GM12892 (cell line): ENCODE measurements at regions not wholly inside any gene's neighbourhood (a gene's known extent, or its start where the extent isn't known, plus 50 kb on each side); places are given as distances from the start of the nearest gene placed in this dataset.
"Not testable (repeated sequence)": the region's sequence is repeated elsewhere in the genome, so short reads cannot be mapped to it uniquely, and the experiment has no call there.

Source experiments
- DNase-seq: peaks from one replicate; pipeline ENCODE4 v3.0.0; 2011; ENCODE audit not compliant: insufficient read length
- FAIRE-seq: peaks from 2 replicates; lab custom pipeline; 2011; peaks lifted over from hg19 to GRCh38; lab: Jason Lieb, UNC
- POLR2A ChIP-seq: IDR thresholded peaks from 2 replicates; pipeline ENCODE4 v1.6.1; 2011; ENCODE audit warnings: low read depth, low read length, control low read depth
- POLR2AphosphoS5 ChIP-seq: IDR thresholded peaks from 2 replicates; pipeline ENCODE4 v1.6.1; 2011; ENCODE audit warnings: low read depth, low read length, control low read depth
- TAF1 ChIP-seq: IDR thresholded peaks from 2 replicates; pipeline ENCODE4 v1.6.1; 2011; ENCODE audit warnings: low read depth, mild to moderate bottlenecking, control low read depth, low read length, borderline replicate concordance

DNA sequence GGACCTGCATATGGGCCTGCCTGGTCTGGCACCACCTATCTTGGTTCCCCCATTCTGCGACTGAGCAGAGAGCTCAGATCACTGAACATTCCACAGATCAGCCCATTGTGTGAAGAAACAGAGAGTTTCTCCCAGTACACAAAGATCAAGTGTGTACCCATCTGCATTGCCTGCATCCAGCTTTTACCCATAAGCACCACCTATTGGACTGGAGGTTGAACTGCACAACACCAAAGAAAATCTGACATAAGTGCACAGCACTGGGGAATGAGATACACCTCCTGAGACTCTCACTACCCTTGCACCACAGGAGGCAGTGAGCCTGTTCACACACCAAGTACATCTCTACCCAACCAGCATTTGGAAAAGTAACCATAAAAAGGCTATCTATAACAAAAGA is 362.6 kb upstream of the CLEC14A start:
- TF ChIP-seq POLR2A (no peak), TAF1 (no peak), POLR2AphosphoS5 (no peak)
- no peak for FAIRE-seq
- no peak for DNase-seq

DNA sequence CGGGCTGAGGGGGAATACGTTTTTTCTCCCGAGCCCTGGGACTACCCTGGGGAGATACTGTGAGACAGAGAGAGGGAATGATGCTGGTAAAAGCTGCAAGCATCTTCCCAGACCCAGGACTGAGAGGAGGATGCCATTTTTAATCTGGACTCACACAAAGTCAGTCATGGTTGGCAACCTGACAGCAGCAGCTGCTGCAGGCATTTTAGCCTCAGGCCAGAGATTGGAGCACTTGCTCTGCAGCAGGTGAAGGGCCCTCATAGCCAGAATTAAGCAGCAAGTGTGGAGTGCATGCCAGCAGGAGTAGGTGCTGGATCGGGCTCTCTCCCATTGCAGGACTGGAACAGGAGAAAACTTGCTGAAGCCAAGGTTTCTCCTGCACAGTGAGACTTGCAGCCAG is 361.1 kb upstream of the CLEC14A start:
- DNase-seq (no peak), FAIRE-seq (no peak)
- TF ChIP-seq POLR2AphosphoS5 (no peak), POLR2A (no peak), TAF1 (no peak)

DNA sequence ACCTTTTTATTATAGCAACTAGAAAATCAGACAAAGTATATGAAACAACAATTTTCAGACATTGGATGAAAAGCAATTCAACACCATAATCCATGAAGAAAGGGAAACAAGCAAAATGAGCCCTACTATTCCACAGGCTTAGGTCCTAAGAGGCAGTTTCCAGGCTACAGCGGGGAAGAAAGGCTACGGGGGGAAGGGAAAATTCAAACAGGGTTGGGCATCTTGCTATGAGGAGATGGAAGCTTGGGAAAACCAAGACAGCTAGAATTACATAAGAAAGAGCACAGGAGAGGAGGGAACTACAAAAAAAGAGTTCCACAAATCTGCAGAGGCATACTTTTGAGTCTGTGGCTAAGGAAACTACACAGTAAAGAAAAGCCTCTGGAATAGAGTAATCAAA is 356.0 kb upstream of the CLEC14A start:
- no peak for DNase-seq
- no peak for FAIRE-seq
- TF ChIP-seq POLR2A: no peak
- no peak for TF ChIP-seq POLR2AphosphoS5
- no peak for TF ChIP-seq TAF1

DNA sequence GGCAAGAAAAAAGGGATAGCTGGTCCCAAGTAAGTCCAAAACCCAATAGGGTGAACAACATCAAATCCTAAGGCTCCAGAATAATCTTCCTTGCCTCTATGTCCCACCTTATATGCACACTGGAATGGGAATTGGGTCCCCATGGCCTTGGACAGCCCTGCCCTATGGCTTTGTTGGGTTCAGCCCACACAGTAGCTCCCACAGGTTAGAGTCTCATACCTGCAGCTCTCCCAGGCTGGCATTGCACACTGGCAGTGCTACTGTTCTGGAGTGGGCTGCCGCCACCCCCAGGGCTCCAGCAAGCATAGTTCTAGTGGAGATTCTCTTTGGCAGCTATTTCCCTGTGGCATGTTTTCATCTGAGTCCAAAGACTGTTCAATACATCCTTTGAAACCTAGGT is 352.4 kb upstream of the CLEC14A start:
- TF ChIP-seq POLR2A: no peak
- no peak for TF ChIP-seq TAF1
- TF ChIP-seq POLR2AphosphoS5: no peak
- DNase-seq (no peak), FAIRE-seq (no peak)

DNA sequence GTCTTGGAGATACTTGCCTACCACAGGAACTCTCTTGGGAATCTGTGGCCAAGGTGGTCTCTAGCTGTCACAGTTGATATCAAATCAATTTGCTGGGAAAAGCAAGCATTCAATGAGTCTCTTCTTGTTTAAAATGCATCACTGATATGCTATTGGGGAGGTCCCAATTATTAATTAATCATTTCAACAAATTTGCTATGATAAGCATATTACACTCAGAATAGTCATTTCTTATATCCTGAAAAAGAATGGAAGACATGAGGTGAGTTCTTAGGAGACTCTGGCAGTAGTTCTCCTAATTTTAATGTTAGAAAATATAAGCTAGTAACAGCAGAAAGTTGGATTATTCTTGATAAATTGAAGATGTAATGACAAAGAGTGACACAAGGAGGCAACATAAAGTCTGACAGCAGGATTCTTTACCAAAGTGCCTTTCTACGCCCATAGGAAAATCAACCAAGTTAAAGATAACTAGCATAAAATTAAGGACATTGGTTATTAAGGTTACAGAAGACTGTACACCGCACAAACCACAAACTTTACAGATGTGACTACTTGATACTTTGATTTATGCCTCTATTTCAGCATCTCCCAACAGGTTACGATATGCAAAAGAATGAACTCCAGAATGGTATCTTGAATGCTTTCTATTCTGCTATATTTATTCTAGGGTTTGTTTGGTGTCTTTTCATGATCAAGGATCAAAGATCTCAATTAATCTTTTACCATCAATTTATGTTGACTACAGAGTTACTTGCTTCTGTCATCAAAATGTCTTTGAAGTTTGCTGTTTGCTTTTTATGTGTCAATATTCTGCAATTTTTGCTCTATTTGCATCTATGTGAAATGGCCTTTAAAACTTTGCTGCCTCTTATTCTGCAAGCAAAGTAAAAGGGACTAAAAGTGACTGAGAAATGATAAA is 349.6 kb upstream of the CLEC14A start:
- no peak for FAIRE-seq
- TF ChIP-seq POLR2A (no peak), TAF1 (no peak), POLR2AphosphoS5 (no peak)
- DNase-seq: no peak

DNA sequence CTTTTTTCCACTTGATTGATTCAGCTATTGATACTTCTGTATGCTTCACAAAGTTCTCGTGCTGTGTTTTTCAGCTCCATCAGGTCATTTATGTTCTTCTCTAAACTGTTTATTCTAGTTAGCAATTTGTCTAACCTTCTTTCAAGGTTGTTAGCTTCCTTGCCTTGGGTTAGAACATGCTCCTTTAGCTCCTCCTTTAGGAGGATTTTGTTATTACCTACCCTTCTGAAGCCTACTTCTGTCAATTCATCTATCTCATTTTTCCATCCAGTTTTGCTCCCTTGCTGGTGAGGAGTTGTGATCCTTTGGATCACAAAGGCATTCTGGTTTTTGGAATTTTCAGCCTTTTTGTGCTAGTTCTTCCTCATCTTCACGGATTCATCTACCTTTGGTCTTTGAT is 344.7 kb upstream of the CLEC14A start:
- not testable (repeated sequence) for DNase-seq, FAIRE-seq

DNA sequence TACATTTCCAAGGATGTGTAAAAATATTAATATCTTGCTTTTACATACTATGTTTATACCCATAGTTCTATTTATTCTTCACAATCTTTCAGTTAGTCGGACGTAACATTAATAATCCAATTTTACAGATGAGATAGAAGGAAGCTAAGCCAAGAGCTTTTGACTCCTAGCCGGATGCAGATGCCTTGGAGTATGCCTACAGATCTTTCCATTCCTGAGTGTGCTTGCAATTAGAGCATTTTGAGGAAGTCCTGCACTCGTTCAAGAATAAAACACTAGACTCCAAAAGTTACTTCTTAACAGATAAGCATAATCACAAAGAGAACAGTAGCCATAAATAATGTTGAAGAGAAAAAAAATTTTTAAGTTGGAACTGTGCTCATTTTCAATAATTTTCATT is 337.6 kb upstream of the CLEC14A start:
- FAIRE-seq: no peak
- TF ChIP-seq POLR2A (no peak), POLR2AphosphoS5 (no peak), TAF1 (no peak)
- no peak for DNase-seq

DNA sequence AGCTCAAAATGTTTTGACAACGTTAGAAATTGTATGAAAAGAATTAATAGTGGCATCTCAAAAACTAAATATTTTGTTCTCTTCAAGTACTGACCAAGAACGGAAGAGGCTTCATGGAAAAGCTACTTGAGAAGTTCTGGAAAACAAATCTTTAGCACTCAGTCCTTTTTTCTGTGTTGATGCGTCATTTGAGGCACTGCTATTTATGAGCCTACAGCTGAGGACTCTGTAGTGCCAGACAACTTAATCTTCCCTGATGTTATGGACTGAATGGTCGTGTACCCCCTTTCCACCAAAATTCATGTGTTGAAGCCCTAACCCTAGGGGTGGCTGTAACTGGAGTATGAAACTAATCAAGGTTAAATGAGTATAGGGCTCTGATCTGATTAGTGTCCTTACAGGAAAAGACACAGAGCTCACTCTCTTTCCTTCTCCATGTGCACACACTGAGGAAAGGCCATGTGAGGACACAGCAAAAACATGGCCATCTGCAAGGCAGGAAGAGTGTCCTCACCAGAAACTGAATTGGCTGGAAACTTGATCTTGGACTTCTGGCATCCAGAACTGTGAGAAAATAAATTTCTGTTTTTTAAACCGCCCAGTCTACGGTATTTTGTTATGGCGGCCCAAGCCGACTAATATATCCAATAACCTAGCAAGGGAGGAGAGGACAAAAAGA is 337.0 kb upstream of the CLEC14A start:
- TF ChIP-seq POLR2AphosphoS5 (no peak), POLR2A (no peak), TAF1 (no peak)
- DNase-seq (no peak), FAIRE-seq (no peak)

DNA sequence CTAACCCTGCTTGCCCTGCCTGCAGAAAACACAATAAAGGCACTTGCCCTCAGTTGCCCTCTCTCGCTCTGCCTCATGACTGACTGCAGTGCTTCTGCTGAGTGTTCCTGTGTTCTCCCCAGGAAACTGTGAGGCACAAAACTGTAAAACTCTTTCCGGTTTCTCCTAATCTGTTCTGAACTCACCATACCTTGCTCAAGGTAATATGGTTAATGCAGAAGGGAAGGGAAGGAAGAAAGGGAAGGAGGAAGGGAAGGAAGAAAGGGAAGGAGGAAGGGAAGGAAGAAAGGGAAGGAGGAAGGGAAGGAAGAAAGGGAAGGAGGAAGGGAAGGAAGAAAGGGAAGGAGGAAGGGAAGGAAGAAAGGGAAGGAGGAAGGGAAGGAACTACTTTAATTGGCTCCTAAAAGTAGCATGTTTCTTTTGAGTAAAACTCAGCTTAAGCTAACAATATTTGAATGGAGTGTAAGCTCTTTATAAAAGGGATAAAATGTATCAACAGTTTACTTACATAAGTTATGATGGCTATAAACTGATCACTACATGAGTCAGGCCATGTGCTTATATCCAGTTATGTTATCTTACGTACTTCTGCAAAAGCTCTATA is 334.0 kb upstream of the CLEC14A start:
- DNase-seq: no peak
- no peak for FAIRE-seq
- TF ChIP-seq POLR2AphosphoS5 (no peak), TAF1 (no peak), POLR2A (no peak)

DNA sequence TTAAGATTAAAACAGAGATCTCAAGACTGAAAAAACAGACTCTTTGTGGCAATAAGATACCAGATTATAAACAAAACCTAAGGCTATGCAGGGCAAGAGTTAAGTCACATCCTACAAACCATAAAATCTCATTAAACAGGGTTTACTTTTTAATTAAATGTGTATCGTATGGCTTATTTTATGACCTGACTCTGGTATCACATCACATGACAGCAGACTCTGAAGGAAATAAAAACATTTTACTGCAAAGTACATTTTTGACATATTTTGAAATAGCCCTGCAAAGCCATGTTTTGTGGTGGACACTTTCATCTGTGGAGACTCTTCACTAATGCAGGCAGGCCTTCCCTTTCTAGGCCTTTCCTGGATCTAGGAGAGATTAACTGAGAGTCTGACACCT is 327.6 kb upstream of the CLEC14A start:
- DNase-seq (no peak), FAIRE-seq (no peak)
- TF ChIP-seq POLR2AphosphoS5 (no peak), POLR2A (no peak), TAF1 (no peak)

DNA sequence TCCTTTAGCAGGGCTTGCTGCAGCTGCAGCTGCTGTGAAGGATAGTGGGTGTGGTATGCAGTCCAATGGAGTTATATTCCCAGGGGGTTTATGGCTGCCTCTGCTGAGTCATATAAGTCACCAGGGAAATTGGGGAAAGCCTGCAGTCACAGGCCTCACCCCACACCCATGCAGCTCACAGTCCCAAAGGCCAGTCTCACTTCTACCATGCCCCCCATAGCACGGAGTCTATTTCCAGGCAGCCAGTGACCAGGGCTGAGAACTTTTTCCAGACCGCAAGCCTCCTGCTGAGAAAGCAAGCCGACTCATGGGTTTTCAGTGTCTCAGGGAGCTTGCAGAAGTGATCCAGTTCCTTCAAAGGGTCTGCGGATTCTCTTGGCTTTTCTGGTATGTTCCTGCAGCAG is 322.4 kb upstream of the CLEC14A start:
- no peak for TF ChIP-seq TAF1
- TF ChIP-seq POLR2A: no peak
- TF ChIP-seq POLR2AphosphoS5: no peak
- FAIRE-seq: no peak
- DNase-seq: no peak

DNA sequence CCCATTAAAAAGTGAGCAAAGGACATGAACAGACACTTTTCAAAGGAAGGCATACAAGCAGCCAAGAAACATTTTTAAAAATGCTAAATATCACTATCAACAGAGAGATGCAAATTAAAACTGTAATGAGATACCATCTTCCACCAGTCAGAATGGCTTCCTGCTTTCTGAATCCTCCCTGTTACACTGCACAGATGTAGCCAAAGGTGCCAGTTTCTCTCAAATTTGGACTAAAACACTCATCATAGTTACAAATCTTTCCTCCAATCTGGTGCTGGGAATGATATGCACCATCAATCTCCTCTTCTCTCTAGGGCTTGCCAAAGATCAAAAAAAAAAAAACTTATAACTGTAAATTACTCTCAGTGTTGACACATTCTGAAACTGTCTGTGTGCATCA is 311.8 kb upstream of the CLEC14A start:
- FAIRE-seq (no peak), DNase-seq (no peak)
- TF ChIP-seq TAF1 (no peak), POLR2AphosphoS5 (no peak)

DNA sequence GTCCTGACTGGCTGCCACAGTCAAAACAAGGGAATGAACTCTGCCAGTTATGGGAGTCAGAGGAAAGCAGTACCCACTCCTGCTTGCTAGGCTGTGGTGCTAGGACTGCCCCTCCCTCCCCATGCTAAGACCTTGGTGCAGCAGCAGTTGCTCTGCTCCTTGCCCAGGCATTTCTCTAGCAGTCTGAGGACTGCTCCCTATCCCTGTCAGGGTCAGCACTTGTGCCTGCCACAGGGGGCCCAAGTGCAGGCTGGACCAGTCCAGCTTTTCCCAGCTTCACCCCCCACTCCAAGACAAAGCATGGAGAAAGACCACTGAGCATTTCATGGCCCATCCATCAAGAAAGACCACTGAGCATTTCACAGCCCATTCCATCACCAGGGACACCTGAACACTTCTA is 305.8 kb upstream of the CLEC14A start:
- DNase-seq (no peak), FAIRE-seq (no peak)
- no peak for TF ChIP-seq POLR2AphosphoS5
- no peak for TF ChIP-seq POLR2A
- no peak for TF ChIP-seq TAF1
